ENCODE measurements at regions not wholly inside any gene's neighbourhood (a gene's known extent, or its start where the extent isn't known, plus 50 kb on each side); places are given as distances from the start of the nearest gene placed in this dataset.
"Not testable (repeated sequence)": the region's sequence is repeated elsewhere in the genome, so short reads cannot be mapped to it uniquely, and the experiment has no call there.

DNA sequence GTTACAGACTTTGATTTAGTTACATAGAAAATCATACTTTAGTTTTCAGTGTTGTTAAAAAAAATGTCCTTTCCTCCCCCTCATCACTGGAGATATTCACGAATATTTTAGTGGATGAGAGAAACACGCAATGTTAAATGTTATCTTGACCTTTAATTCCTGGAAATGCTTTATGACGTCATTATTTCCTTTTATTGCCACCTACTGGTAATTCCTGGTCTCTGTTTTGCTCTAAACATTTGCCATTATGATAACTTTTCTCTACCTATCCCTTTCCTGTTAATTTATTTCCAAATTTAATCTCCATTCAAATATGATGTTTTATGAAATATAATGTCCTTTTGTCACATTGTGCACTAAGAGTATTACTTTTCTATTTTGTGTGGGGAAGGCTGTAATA, 770.6 kb downstream of the FAM181B start:
- no peaks in the 10 kb centered on the region for H3K4me1 ChIP-seq
- Mint-ChIP-seq H3K4me3 (no peak overlapping the region), H3K27me3 (ENCODE audit: insufficient read depth, low read depth) (no peaks in the 10 kb centered on the region), H3K27ac (no peak overlapping the region), H3K9me3 (no peaks in the 10 kb centered on the region), H3K4me1 (peaks cover 2% of the 10 kb centered on the region), H3K36me3 (no peaks in the 10 kb centered on the region)
- no peaks in the 10 kb centered on the region for H4K20me1 ChIP-seq (ENCODE audit: low read depth)
- H3K27me3 ChIP-seq, result no peaks in the 10 kb centered on the region
- H3K36me3 ChIP-seq, result no peaks in the 10 kb centered on the region
- no peaks in the 10 kb centered on the region for H3F3A ChIP-seq (ENCODE audit: low read depth)
- no peak overlapping the region for H3K4me3 ChIP-seq
- H3K27ac ChIP-seq, result no peak overlapping the region
- no peak for TF ChIP-seq EZH2 (IDR thresholded peaks at IDR 0.05)
- TF ChIP-seq, protein P1, sequence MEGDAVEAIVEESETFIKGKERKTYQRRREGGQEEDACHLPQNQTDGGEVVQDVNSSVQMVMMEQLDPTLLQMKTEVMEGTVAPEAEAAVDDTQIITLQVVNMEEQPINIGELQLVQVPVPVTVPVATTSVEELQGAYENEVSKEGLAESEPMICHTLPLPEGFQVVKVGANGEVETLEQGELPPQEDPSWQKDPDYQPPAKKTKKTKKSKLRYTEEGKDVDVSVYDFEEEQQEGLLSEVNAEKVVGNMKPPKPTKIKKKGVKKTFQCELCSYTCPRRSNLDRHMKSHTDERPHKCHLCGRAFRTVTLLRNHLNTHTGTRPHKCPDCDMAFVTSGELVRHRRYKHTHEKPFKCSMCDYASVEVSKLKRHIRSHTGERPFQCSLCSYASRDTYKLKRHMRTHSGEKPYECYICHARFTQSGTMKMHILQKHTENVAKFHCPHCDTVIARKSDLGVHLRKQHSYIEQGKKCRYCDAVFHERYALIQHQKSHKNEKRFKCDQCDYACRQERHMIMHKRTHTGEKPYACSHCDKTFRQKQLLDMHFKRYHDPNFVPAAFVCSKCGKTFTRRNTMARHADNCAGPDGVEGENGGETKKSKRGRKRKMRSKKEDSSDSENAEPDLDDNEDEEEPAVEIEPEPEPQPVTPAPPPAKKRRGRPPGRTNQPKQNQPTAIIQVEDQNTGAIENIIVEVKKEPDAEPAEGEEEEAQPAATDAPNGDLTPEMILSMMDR (IDR thresholded peaks at IDR 0.05), result peak; percentile 49
- no peak overlapping the region for H3K4me2 ChIP-seq
- no peak for DNase-seq (ENCODE audit: low spot score)
- no peak overlapping the region for H2AFZ ChIP-seq (replicated peaks)
- H3K9me3 ChIP-seq (ENCODE audit: low read depth), result no peaks in the 10 kb centered on the region
- H3K79me2 ChIP-seq (ENCODE audit: low read depth), result no peaks in the 10 kb centered on the region
- no peak overlapping the region for H3K9ac ChIP-seq

DNA sequence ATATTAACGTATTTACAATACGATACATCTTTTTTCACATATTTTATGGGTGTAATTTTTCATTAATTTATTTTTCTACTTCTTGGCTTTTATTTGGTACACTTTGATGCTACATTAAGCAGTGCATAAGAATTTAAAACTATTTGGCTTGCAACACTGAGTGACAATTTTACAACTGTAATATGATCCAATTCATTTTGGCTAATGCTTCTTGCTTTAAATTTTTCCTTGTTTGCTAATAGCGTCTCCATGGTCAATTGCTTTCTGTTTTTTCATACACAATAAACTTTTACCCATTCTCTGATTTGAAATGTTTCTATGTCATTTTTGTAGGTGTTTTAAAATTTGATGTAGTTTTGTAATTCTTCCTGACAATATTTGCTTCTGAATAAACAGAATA, 773.2 kb downstream of the FAM181B start:
- H3K27ac ChIP-seq, result no peak overlapping the region
- H2AFZ ChIP-seq (replicated peaks), result no peak overlapping the region
- H3F3A ChIP-seq (ENCODE audit: low read depth), result no peaks in the 10 kb centered on the region
- DNase-seq (ENCODE audit: low spot score), result no peak
- H3K9me3 ChIP-seq (ENCODE audit: low read depth), result no peaks in the 10 kb centered on the region
- Mint-ChIP-seq H3K27ac (no peak overlapping the region), H3K4me1 (peaks cover 2% of the 10 kb centered on the region), H3K9me3 (peaks cover 2% of the 10 kb centered on the region), H3K36me3 (no peaks in the 10 kb centered on the region), H3K27me3 (ENCODE audit: insufficient read depth, low read depth) (no peaks in the 10 kb centered on the region), H3K4me3 (no peak overlapping the region)
- H3K9ac ChIP-seq, result no peak overlapping the region
- H3K4me2 ChIP-seq, result no peak overlapping the region
- H3K27me3 ChIP-seq, result no peaks in the 10 kb centered on the region
- H3K36me3 ChIP-seq, result no peaks in the 10 kb centered on the region
- TF ChIP-seq EZH2phosphoT487 (IDR thresholded peaks at IDR 0.05), result no peak
- TF ChIP-seq, protein P1 (IDR thresholded peaks at IDR 0.05), result no peak
- TF ChIP-seq EZH2 (IDR thresholded peaks at IDR 0.05), result no peak
- no peaks in the 10 kb centered on the region for H3K4me1 ChIP-seq
- no peaks in the 10 kb centered on the region for H4K20me1 ChIP-seq (ENCODE audit: low read depth)
- H3K4me3 ChIP-seq, result no peak overlapping the region
- H3K79me2 ChIP-seq (ENCODE audit: low read depth), result no peaks in the 10 kb centered on the region

DNA sequence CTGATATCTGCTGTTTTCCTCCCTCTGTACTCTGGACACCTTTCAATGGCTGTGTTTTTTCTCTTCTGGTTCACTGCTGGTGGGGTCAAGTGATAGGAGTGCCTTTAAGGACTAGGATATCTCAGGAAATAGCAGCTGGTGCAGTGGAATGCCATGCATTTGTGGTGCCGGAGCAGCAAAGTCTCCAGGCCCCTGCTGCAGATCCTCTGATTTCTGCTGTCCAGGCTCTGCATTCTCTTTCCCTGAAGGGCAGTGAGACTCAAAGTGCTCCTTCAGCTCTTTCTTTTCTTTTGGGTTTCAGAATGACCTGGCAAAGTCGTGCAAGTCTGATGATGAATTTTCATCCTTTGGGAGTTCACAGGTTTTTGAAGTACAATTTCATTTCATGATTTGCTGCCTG, 774.3 kb downstream of the FAM181B start:
- H3K9me3 Mint-ChIP-seq, result peaks cover 2% of the 10 kb centered on the region
- H3K4me3 ChIP-seq, result no peak overlapping the region
- H3F3A ChIP-seq (ENCODE audit: low read depth), result no peaks in the 10 kb centered on the region
- H3K36me3 Mint-ChIP-seq, result no peaks in the 10 kb centered on the region
- H2AFZ ChIP-seq (replicated peaks), result peak overlapping the region; percentile 55
- no peak overlapping the region for H3K27ac Mint-ChIP-seq
- peaks cover 2% of the 10 kb centered on the region for H3K4me1 Mint-ChIP-seq
- H4K20me1 ChIP-seq (ENCODE audit: low read depth), result no peaks in the 10 kb centered on the region
- H3K4me2 ChIP-seq, result no peak overlapping the region
- H3K4me3 Mint-ChIP-seq, result no peak overlapping the region
- H3K9me3 ChIP-seq (ENCODE audit: low read depth), result no peaks in the 10 kb centered on the region
- no peak overlapping the region for H3K9ac ChIP-seq
- H3K27ac ChIP-seq, result no peak overlapping the region
- H3K79me2 ChIP-seq (ENCODE audit: low read depth), result no peaks in the 10 kb centered on the region
- H3K4me1 ChIP-seq, result no peaks in the 10 kb centered on the region
- H3K27me3 Mint-ChIP-seq (ENCODE audit: insufficient read depth, low read depth), result no peaks in the 10 kb centered on the region
- H3K36me3 ChIP-seq, result no peaks in the 10 kb centered on the region
- peak; percentile 31 for DNase-seq (ENCODE audit: low spot score)
- H3K27me3 ChIP-seq, result no peaks in the 10 kb centered on the region
- TF ChIP-seq EZH2phosphoT487 (IDR thresholded peaks at IDR 0.05) (no peak), EZH2 (IDR thresholded peaks at IDR 0.05) (no peak)
- TF ChIP-seq, protein P1 (IDR thresholded peaks at IDR 0.05), result no peak

DNA sequence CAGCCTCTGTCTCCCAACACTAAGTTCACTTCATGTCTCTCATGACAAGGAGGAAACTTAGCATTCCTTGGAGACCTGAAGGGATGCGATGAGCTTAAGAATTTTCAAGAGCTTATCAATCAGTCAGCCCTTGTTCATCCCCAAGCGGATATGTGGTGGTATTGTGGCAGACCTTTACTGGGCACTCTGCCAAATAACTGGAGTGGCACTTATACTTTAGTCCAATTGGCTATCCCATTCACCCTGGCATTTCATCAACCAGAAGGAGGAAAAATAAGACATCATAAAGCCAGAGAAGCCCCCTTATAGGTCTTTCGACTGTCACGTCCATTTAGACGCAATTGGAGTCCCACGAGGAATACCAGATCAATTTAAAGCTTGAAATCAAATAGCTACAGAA, 779.4 kb downstream of the FAM181B start:
- not testable (repeated sequence) for H3K36me3 ChIP-seq; H3K27ac Mint-ChIP-seq; H3K4me1 ChIP-seq; H3K4me1 Mint-ChIP-seq; H2AFZ ChIP-seq (replicated peaks); H3K4me2 ChIP-seq; H3K79me2 ChIP-seq (ENCODE audit: low read depth); H3K4me3 ChIP-seq; H3K27me3 Mint-ChIP-seq (ENCODE audit: insufficient read depth, low read depth); H3F3A ChIP-seq (ENCODE audit: low read depth); H3K27me3 ChIP-seq; H4K20me1 ChIP-seq (ENCODE audit: low read depth); H3K9ac ChIP-seq; H3K4me3 Mint-ChIP-seq; H3K36me3 Mint-ChIP-seq; H3K9me3 Mint-ChIP-seq; H3K9me3 ChIP-seq (ENCODE audit: low read depth); H3K27ac ChIP-seq; DNase-seq (ENCODE audit: low spot score)

All from neural progenitor cell (in vitro differentiated cells).